ENCODE measurements at regions not wholly inside any gene's neighbourhood (a gene's known extent, or its start where the extent isn't known, plus 50 kb on each side); places are given as distances from the start of the nearest gene placed in this dataset.

DNA sequence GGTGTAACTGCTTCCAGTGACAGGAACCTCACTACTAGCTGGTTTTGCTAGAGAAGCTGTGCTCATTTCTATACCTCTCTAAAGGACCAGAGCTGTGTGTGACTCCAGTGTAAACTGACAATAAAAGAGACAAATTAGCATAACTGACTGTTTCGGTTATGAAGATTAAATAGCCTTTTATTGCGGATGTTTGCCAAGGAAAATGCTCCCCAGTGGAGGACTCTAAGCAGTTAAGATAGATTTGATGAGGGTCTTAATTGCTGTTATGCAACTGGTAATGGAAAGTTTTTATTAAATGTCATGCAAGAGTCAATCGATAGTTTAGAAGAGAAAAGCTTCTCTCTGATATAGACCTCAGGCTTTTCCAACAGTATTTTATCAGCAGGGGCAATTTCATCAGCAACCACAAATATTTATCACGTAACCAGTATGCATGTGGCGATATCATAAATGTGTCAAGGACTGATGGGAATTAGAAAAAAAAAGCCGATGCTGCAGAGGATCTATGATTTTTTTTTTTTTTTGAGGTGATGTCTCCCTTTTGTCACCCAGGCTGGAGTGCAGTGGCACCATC, 275.2 kb upstream of the DMAC1 start:
- peak; percentile 97 for DNase-seq

DNA sequence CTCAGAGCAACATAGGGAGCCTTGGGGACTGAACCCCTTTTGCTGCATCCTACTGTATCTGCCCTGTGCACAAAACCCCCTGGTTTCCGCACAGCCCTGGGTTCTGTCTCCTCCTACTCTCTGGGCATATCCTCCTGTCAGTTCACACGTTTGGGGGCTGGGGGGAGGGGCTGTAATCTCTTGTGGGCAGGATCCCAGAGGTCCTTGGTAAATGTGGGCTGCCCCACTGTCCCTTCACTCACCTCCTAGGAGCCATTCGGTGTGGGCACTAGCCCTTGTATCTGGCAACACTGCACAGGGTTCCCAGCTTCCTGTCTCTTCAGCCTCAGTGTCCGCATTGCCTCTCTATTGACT, 271.8 kb upstream of the DMAC1 start:
- DNase-seq, result no peak

DNA sequence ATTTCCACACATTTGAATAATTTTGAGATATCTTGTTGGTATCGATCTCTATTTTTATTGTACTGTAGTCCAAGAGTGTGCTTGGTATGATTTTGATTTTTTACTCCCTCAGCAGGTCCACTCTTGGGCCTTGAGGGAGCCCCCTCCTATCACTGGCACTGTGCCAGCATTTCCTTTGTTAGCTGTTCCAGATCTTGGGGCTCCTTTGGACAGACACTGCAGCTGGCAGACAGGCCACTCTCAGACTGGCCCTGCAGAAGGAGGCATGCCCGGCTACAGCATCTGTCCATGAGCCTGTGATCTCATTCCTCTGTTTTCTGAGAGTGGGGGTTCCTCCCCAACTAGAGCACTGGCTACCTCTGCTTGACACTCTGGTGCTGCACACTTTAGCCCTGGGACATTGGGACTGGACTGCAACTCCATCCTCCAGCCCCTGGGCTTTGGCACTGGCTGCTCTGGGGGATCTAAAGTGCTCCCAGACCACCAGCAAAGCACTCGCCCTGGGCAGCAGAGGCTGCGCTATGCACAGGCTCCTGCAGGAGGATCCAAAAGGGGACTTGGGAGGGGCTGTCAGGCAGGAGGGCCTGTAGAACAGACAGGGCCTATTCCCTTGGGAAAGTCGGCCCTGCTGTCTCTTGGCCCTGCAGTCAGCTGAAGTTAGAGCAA, 271.3 kb upstream of the DMAC1 start:
- DNase-seq, result no peak

DNA sequence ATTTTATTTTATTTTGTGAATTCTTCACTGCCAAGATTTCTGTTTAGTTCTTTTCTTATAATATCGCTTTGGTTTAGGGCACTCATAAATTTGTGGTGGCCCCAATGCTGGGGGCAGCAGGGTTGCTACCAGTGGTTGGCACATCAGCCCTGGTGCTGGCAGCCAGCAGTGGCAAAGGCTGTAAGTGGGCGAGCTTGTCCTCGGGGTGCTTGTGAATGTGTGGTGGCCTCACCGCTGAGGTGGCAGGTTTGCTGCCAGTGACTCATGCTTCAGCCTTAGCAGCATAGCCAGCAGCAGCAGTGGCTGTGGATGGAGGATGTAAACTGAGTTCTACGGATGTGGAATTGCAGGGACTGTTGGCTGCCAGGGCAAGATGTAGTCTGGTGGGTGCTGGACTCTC, 262.9 kb upstream of the DMAC1 start:
- DNase-seq, result no peak

DNA sequence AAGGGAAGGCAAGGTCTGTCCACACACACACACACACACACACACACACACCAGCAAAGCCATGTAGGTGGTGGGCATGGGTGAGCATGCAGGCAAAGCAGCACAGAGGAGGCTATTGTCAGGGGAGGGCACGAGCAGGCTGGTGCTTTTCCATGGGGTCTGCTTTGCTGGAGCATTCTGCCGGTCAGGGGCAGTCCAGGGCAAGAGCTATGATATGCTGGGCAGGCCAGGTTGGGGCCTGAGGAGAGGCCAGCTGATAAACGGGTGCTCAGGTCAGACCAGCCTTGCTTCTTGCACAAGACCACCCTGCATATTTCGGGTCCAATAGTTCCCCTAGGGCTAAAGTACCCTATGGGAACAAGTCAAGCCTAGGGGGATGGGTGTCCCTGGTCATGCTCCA, 253.9 kb upstream of the DMAC1 start:
- no peak for DNase-seq

DNA sequence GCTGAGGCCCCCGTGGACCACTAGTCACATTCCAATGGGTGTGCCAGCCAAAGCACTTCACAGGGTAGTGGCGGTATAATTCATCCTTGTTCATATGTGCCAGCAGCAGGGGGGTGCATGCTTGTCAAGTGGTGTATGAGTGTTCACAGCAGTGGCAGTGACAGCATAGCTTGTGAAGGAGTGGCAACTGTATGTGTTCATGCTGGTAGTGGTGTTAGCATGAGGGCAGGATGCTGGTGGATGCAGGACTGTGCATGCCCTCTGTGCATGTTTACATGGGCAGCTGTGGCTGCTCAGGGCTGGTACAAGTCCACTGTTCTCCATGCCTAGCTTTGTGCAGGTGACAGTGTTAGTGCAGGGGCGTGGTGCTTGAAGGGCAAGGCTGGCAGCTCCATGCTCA, 253.4 kb upstream of the DMAC1 start:
- no peak for DNase-seq

DNA sequence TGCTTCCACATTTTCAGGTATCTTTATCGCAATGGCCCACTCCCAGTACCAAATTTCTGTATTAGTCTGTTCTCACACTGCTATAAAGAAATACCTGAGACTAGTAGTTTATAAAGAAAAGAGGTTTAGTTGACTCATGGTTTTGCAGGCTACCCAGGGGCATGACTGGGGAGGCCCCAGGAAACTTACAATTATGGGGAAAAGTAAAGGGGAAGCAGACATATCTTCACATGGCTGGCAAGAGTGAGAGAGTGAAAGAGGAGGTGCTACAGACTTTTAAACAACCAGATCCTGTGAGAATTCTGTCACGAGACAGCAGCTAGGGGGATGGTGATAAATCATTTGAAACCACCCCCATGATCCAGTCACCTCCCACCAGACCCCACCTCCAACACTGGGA, 238.2 kb upstream of the DMAC1 start:
- no peak for DNase-seq

DNA sequence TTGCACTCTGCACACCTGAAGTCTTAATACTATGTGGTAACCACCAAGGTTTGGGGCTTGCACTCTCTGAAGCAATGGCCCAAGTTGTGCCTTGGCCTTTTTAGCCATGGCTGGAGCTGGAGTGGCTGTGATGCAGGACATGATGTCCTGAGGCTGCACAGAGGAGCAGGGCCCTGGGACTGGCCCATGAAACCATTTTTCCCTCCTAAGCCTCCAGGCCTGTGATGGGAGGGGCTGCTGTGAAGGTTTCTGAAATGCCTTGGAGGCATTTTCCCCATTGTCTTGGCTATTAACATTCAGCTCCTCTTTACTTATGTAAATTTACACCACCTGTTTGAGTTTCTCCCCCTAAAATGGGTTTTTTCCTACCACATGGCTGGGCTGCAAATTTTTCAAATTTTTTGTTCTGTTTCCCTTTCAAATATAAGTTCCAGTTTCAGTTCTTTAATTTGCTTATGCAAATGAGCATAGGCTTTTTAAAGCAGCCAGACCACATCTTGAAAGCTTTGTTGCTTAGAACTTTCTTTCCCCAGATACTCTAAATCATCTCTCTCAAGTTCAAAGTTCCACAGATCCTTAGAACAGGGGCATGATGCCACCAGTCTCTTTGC, 237.4 kb upstream of the DMAC1 start:
- no peak for DNase-seq

DNA sequence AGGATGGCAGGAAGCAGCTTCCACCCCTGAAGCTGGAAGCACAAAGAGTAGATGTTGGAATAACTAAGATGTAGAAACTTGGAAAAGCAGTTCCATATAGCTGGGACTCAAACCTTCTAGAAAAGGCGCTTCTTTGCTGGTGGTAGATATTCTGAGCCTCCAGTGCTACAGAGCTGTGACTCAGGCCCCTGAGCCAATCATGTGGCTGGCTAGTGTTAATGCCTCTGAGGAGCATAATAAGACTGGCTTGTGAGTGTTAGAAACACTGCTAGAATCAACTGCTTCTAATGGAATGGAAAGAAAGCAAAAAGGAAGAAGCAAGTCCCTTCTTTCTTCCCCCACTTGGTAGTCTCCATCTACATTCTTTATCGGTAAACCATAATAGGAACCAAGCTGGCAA, 234.2 kb upstream of the DMAC1 start:
- no peak for DNase-seq

DNA sequence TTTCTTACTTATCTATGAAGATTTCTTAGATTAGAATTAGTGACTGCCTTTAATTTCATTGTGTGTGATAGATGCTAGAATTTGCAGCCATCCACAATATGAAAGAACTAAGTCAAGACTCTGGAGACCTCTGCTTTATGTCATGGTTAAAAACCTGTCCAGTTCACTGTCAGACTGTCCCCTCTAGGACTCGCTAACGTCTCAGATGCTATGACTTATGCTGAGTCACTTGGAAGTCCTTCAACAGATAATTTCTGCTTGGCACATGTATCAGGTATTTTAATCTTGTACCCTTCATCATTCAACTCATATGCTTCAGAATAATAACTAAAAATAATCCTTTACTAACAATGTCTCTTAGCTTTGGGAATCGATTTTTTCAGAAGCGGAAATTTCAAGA, 230.5 kb upstream of the DMAC1 start:
- no peak for DNase-seq

DNA sequence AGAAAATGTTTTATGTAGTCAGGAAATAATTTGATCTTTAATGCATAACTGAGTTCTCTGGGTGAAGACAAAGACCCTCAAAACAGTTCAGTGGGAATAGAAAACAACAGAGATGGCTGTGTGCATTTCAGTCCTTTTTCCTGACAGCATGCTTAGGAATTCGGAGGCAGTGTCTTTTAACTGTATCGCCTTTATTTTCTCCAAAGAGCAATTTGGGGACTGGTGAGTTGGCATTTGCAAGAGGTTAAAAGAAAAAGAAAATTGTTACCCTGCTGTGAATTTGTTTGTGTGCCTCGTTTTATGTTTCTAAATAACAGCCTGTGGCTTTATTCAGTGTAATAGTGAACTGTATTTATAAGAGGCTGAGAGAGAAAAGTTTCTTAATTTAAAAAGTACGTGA, 227.8 kb upstream of the DMAC1 start:
- DNase-seq, result no peak

DNA sequence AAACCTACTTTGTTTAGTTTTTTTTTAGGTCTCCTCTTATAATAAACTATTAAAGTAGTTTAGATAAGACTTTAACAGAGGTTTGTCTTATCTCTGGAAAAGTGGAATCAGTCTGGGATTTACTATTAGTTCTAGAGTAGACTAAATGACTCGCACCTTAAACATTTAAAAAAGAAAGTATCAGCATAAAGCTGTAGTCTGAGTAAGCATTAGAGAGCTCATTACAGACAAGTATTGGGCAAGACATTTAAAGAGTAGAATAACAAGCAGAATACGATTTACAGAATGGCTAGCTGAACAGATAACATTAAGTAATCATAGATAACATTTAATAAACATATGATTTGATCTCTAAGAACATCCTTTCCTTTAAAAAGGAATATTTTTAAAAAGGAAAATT, 226.0 kb upstream of the DMAC1 start:
- no peak for DNase-seq

DNA sequence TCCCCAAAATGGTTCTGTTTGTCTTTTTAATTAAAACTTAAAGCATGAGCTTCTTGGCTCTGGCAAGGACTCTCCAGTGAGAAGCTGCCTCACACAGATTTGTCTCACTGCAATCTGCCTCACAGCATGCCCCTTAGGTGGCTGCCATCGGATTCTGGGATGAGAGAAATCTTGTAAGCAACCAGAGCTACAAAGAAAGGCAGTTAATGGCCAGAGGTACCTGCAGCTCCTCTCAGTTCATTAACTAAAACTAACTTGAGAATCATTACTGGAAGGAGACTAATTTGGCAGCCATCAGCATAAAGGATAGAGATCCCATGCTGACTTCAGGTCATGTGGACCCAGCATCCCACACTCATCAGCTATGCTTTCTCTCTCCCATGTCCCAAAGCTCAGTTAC, 220.6 kb upstream of the DMAC1 start:
- DNase-seq, result no peak

DNA sequence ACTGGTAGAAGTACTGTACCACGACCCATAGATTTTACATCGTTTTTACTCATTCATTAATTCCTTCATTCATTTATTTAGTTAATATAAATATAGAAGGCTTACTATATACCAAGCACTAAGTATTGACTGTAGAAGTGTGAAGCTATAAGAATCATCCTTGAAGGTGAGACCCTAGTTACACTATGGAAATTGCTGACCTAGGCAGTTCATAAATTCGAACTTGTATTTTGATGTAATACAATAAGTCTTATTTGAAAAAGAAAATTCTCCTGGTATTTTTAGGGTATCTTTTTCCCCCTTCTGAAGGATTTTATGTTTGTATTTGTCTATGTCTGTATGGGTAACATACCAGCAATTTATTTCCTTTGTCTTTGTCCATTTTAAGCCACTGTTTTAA, 220.1 kb upstream of the DMAC1 start:
- no peak for DNase-seq

DNA sequence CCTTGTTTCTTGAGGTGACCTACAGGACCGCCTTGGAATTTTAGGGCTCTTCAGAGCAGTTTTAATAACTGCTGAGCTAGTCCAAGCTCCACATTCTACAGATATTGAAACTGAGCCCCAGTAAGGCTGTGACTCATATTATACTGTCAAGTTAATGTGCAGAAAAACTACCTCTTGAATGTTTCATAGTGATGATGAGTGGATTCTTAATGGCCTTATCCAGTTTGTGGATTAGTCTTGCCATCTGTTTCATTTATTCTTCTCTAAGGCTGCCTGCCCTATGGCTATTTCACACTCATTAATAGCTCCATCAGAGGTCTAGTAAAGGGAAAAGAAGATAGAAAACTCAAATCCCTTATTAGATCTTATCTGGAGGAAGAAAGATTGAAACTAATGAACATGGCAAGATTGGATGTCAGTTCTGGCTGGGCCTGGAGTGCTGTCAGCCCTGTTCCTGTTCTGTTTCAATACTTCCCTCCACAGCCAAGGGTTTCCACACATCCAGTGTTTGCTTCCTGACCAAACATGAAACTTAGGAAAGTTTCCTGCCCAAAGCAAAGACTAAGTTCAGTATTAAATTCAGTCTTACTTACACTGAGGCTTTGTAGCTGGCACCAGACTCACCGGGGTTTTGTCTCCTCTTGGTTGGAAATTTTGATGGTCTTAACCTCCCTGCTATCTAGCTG, 215.6 kb upstream of the DMAC1 start:
- DNase-seq, result peak; percentile 52

DNA sequence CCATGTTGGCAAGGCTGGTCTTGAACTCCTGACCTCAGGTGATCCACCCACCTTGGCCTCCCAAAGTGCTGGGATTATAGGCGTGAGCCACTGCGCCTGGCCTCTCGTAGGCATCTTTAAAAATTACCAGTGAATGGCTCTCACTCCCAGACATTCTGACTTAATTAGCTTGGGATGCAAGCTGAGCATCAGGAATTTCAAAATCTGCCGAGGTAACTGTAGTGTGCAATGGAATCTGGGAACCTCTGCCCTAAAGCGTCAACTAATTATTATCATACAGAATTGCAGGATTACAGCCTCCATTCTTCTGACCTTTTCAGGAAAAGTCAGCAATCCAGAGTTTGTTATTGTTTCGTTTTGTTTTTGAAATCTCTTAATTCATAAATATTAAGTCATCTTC, 213.4 kb upstream of the DMAC1 start:
- DNase-seq, result no peak

DNA sequence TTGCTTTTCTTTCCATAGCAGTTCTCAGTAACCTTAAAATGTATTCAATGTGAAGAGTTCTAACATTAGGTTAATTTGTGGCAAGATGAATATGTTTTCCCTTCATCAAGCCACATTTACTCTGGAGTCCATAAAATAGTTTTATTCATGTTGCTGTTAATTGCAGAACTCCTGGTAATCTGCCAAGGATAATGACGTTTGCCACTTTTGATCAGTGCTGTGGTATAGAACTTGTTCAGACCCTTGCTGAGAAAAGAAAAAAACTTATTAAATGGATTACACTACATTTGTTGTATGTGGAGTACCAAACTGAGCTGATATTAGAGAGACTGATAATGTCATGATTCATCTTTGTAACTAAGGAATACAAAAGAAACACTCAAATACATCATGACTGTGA, 212.4 kb upstream of the DMAC1 start:
- DNase-seq, result peak; percentile 95

DNA sequence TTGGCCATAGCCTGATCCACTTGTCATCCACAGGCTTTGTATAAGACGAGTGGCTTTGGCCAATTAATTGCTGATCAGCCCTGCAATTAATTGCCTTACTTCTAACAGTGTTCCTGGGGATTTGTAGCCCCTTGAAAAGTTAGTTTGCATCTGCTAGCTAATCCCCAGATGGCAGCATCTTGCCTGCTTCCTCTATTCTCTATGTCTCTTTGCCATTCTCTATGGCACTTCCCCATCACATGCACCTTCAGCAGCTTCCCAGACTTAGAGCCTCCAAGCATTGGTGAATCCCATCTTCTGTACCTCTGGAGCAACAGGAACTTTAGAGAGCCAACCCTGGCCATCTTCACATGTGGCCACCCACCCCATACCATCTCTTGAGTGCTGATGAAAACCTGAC, 197.0 kb upstream of the DMAC1 start:
- DNase-seq, result no peak

DNA sequence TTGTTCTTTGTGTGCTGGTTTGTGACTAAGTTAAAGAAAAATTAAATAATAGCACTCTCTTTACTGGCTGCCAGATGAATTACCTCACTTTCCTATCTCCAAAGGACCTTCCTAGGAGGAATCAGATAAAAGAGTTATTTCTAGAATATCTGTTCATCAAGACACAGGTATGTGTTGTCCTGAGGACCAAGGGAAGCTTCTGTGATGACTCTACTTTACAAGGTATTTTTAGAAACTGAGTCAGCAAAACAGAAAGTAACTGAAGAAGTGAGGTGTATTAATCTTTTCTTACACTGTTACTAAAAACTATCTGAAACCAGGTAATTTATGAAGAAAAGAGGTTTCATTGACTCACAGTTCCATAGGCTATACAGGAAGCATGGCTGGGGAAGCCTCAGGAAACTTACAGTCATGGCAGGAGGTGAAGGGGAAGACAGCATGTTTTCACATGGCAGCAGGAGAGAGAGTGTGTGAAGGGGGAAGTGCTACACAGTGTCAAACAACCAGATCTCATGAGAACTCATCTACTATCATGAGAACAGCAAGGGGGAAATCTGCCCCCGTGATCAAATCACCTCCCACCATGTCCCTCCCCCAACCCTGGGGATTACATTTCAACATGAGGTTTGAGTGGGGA, 189.2 kb upstream of the DMAC1 start:
- no peak for DNase-seq

DNA sequence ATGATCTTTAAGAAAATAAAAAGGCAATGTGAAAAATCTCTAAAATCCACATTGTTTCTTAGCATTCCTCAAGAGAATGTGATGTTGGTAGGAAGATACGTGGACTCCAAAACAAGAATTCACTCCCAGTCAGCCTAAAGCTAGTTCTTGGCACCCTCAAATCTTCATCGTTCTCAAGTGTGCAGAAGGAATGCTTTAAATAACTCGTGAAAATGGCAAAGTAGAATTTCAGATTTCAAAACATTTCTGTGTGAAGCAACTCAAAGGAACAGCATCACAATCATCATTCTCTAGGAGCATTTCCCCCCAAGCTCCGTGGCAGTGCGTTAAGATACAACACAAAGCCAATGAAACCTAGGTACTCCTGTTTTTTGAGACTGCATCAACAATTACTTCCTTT, 185.1 kb upstream of the DMAC1 start:
- no peak for DNase-seq

DNA sequence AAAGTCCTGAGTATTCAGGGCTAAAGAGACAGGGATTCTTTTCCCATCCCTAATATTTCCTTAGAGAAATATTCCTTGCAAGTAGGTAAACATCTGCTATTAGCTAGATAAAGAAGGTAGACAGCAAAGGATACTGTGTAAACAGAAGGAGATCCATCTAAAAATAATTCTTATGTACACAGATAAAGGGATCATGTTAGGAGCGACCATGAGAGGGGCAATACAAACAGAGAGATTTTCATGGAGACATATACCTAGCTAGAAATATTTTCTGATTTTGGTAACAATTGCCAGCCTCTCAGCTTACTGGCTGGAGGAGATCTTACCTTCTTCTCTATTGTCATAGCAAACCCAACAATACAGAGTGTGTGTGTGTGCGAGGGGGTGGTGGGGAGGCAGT, 184.6 kb upstream of the DMAC1 start:
- DNase-seq, result no peak

DNA sequence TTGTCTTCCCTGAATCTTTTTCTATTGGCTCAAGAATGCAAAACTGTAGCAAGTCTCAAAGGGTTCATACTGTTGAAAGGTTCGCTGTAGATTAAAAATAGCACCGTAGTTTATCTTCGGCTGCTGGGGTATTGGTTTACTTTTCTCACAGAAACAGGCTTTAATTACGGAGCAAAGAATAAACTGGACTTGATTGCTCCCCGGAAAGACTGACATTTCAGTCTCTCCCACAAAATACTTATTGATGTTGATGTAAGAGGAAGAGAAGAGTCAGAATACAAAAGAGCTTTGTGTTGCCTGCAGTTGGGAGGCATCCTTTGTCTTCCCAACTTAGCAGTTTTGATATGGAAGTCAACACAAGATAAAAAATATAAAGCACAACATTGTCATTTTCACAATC, 183.9 kb upstream of the DMAC1 start:
- DNase-seq, result no peak

DNA sequence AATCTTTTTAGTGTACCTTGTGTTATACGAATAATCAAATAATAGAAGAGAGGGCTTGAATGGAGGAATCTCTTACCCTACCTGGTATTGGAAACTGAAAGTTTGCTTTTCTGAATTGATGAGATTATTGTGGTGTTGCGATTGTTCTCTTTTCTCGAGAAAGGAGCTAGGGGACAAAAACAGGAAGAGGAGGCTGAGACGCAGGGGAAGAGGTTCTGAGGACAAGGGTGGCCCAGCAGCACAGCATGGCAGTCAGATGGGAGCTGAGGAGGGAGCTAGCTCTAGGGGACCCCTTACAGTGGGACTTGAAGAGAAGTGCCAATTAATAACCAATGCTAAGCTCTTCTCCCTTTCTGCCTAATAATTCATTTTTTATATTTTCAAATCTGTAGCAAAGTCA, 183.3 kb upstream of the DMAC1 start:
- DNase-seq, result no peak

DNA sequence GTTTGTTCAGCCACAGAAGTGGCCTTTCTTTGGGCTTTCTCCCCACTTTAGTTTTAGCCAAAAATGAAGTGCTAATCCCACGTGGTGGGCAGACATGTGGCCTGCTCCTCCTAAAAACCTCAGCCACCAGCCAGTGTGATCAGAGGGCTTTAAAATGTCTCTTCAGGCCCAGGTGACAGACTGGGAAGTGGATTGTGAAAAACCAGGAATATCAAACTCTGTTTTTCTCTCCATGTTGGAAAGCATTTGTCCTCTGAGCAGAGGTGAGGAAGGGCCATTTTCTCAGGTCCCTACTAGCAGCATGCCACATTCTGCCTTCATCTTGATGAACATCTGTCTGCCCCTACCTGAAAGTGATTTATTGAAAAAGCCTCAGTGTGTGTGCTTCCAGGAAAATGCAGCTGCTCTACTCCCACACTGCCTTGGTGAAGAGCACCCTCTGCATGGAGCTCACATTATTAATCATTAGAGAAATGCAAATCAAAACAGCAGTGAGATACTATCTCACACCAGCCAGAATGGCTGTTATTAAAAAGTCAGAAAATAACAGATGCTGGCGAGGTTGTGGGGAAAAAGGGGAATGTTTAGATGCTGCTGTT, 181.2 kb upstream of the DMAC1 start:
- no peak for DNase-seq

All from DMS79 treated with DMSO at 0.1 percent for 48 hours (cell line).